HG03571 (cell line): ENCODE measurements at regions not wholly inside any gene's neighbourhood (a gene's known extent, or its start where the extent isn't known, plus 50 kb on each side); places are given as distances from the start of the nearest gene placed in this dataset.

Source experiments
- ATAC-seq: cut with Tn5 transposase; IDR thresholded peaks from one replicate; pipeline ENCODE4 v1.9.1; 2021; ENCODE audit not compliant: unreplicated experiment

DNA sequence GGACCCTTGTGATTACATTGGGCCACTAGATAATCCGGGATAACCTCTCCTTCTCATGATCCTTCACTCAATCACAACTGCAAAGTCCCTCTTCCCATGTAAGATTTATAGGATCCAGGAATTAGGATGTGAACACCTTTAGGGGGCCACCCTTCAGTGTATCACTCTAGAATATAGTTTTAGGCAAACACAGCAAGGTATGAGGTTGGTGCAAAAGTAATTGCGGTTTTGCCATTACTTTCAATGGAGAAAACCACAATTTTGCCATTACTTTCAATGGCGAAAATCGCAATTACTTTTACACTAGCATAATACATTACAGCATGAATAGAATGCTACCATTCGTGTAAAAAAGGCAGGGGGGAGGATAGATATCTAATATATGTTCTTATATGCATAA, 104.0 kb downstream of the BAMBI start:
- no peak for ATAC-seq

DNA sequence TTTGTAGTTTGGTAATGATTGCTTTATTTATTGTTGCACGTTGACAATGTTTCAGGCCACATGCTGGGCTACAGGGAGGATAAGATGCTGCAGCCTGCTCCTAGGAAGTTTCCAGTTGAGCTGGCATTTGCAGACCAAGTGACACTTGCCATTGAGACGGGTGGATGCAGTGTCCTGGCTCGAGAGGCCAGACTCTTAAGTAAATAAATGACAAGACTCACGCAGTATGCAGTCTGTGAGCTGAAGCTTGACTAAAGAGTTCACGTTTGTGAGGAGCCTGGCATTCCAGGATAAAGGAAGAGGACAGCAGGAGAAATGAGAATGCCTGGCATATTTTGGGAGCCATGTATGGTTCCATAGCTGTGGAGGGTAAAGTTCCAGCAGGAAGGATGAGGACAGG, 105.8 kb downstream of the BAMBI start:
- ATAC-seq = no peak

DNA sequence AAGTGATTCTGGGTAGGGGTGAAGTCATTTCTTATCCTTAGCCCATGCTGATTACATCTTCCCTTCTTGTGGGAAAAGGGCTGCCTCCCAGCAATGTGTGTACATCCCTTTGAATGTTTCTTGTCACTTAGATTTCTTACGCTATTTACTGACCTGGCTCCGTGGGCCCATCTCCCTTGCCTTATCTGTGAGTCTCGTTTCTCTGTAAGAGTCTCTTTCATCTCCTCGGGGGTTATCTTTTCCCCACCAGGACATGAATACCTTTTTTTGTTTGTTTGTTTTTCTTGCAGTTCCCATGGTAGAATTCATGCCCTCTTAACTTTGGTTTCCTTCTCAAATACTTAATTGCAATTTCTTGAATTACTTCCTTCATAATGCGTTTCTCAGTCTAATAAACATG, 107.7 kb downstream of the BAMBI start:
- ATAC-seq = no peak

DNA sequence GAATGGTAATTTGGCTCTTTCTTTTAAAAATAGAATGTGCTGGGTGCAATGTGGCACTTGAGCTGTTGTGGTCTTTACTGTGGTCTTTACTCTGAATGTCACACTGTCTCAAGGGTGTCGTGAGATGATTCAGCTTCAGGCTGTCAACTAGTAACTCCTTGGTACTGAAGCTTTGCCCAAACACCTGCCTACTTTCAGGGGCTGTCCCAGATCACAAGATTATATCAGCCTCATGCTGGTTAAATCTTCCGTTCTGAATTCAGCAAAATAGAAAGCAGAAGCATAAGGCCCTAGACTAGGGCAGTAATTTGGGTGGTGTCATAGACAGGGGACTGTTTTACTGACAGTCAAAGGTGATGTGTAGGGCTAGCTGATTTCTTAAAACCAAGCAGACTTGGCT, 110.9 kb downstream of the BAMBI start:
- peak; percentile 54 for ATAC-seq

DNA sequence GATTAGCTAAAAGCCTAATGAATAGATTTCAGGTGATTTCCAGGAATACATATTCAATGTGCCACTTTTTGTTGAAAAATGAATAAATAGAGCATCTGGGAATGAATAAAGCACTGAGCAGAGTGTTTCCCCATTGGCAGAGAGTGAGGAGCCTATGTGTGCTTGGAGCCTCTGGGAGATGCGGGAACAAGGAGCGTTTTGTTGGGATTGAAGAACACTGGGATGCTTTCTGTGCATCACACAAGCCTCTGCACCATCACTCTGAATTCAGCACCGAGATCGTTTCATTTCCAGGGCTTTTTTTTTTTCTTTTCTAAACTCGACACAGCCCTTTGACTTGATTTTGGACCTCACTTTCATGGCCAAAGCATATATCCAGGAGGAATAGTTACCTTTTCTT, 111.4 kb downstream of the BAMBI start:
- no peak for ATAC-seq

DNA sequence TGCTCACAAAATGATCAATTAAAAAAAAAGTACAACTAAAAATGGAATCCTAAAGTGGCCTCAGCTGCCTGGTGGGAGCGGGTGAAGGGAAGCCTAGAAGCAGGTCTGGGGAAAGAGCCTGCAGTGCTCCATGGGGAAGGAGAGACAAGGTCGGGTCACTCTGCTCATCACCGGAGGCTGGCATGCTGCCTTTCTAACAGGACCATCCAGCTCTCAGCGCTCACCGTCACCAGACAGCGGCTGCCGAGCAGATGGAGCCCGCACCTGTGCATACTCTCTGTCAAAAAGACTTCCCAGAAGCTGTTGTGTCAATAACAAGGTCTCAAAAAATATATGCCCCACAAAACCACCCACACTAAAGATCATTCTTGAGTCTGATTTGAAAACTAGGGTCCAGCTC, 112.8 kb downstream of the BAMBI start:
- ATAC-seq = no peak

DNA sequence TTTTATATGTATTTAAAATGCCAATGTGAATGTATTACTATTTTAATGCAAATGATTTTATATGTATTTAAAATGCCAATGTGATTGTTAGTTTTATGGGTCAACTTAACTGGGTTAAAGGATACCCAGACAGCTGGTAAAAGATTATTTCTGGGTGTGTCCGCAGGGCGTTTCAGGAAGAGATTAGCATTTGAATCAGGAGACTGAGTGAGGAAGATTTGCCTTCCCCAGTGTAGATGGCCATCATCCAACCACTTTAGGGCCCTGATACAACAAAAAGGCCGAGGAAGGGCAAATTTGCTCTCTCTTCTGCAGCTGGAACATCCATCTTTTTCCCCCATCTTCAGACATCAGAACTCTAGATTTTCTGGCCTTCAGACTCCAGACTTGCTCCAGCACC, 116.2 kb downstream of the BAMBI start:
- no peak for ATAC-seq

DNA sequence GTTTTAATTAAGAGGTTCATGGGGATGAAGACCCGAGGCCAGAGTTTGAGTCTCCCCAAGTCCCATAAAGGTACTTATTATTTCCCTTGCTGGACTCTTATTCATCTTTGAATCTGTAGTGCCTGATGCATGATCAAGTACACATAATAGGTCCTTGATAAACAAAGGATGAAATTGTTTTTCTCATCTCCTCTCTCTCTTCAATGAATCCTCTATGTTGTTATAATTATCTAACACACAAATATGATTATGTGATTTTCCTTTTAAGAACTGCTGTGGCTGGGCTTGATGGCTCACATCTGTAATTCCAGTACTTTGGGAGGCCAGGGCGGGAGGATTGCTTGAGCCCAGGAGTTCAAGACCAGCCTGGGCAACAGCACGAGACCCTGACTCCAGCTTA, 117.7 kb downstream of the BAMBI start:
- no peak for ATAC-seq

DNA sequence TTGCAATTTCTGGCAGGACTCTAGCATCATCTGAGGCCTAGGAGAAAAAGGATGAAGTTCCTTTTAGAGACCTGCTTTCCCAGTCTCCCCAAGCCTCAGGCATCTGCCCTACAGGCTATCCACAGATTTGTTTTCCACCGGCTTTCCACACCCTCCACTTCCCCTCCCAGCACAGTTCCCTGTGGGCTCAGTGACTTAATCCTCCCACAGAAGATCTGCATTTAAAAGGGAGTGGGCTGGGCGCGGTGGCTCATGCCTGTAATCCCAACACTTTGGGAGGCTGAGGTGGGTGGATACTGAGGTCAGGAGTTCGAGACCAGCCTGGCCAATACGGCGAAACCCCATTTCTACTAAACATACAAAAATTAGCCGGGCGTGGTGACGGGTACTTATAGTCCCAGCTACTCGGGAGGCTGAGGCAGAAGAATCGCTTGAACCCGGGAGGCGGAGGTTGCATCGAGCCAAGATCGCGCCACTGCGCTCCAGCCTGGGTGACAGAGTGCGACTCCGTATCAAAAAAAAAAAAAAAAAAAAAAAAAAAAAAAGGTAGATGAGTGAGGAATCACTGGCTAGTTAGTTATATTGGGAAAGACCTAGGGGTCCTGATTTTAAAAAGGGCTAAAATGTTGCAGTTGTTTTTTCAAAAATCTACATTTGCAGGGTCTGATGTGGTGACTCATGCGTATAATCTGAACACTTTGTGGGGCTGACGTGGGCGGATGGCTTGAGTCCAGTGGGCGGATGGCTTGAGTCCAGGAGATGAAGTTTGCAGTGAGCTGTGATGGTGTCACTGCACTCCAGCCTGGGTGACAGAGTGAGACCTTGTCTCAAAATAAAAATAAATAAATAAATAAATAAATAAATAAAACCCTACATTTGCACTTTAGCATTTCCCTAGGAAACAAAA, 119.5 kb downstream of the BAMBI start:
- no peak for ATAC-seq

DNA sequence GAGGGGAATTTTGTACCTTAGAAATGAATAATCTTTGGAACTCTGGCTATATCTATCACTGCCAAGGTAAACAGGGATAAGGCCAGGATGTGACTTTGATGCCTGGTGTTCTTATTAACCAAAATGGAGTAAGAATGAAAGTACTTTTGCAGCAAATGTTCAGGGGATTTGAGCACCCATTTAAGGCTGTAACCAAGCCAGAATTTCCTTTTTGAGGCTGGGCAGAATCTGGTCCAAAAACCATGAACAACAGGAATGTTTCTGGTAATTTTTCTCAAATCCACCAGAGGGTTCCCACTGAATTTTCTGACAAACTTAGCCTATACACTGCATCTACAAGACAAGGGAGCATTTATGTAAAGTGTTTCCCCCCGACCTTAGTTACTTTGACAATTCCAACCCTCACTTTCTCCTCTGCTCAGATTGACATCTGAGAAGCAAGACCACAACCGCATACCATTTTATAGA, 120.6 kb downstream of the BAMBI start:
- no peak for ATAC-seq

DNA sequence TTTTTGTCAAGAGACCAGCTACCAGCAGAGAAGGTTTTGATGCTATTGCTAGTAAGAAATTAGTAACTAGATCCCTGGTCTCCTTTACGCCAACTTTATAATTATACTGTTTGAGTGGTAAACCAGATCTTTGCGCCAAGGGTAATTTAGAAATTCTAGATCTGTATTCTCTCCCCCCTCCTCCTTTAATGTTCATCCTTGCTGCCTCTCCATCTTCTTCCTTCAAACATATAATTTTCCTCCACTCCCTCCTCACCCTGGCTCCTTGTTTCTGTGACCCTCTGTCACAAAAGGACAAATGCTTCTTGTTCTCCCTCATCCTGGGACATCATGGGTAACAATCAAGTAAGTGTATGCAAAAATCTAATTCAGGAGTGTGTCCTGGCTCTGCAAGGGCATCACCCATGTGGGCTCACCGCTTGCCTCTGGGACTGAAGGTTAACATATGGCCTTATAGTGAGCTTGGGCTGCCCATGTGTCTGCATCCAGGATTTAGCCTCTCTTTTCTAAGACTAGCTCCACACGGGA, 121.2 kb downstream of the BAMBI start:
- no peak for ATAC-seq

DNA sequence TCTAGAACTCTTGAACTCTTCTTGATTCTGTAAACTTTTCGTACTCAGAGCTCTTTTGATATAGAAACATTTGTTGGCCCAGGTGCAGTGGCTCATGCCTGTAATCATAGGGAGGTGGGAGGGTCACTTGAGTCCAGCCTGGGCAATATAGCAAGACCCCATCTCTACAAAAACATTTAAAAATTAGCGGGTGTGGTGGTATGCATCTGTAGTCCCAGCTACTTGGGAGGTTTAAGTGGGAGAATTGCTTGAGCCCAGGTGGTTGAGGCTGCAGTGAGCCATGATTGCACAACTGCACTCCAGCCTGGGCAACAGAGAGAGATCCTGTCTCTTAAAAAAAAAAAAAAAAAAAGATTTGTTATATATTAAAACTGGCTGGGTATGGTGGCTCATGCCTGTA, 121.6 kb downstream of the BAMBI start:
- no peak for ATAC-seq

DNA sequence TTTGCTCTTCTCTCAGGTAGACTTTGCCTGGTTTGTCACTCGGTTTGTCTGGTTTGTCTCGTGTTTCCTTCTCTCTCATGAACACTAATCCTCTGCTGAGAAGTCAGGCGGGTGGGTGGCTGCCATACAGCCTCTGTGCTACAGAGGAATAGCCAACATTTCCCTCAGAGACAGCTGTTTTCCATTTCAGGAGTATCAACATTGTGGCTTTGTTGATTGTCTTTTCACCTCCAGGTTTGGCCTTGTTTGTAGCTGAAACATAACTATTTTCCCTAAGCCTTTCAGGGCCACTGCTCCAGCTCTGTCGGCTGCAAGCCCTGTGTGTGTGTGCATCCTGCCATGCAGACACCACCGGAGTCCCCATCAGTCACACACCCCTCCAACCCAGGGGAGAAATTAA, 122.8 kb downstream of the BAMBI start:
- no peak for ATAC-seq

DNA sequence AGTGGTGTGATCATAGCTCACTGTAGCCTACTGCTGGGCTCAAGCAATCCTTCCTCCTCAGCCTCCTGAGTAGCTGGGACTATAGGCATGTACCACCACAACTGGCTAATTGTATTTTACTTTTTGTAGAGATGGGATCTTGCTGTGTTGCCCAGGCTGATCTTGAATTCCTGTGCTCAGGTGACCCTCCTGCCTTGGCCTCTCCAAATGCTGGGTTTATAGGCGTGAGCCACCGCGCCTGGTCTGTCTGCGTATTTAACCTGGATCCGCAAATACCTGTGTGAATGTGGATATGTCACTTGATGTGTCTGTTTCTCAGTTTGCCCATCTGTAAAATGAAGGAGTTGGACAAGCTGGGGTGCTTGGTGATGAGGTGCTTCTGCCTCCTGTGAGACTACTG, 123.9 kb downstream of the BAMBI start:
- ATAC-seq = no peak

DNA sequence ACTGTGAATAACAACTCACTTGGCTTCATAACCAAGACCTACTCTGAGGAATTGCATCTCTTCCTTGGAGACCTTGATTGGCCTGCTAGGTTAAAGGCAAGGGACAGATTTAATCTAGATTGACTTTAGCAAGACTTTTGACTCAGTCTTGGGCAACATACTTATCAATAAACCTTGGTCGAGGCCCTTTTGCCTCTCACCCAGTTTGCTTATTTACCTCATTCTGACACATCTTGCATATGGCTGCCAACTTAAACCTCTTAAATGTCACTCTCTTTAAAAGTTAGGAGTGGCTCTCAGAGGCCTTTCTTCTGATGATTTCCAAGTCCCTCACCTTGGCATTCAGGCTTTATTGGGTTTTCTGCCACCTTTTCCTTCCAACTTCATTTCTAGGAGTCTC, 124.5 kb downstream of the BAMBI start:
- ATAC-seq = no peak

DNA sequence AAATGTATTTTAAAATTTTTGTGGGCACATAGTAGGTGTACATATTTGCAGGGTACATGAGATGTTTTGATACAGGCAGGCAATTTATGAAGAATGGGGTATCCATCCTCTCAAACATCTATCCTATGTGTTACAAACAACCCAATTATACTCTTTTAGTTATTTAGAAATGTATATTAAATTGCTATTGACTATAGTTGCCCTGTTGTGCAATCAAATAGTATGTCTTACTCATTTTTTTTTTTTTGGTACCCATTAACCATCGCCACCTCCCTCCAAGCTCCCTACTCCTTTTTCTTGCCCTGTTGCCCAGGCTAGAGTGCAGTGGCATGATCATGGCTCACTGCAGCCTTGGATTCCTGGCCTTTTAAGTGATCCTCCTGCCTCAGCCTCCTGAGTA, 128.1 kb downstream of the BAMBI start:
- no peak for ATAC-seq

DNA sequence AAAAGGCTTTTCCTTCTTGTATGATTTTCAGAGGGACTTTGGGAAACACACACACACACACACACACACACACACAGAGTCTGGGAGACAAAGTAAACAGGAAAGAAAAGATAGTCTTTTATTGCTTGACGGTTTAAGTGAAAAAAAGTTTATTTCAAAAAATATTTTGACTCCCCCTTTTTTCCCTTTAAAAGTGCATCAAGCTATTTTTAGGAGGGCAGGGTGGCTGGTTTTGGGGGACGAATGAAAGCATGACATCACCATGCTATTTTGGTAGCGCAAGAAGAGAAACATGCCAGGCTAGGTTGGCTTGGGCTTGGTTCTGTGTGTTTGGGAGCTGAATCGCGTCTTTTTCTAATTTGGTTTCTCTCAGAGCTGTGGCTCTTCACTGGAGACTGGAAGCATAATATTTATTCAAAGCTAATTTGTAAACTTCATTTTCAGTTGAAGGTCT, 129.2 kb downstream of the BAMBI start:
- no peak for ATAC-seq

DNA sequence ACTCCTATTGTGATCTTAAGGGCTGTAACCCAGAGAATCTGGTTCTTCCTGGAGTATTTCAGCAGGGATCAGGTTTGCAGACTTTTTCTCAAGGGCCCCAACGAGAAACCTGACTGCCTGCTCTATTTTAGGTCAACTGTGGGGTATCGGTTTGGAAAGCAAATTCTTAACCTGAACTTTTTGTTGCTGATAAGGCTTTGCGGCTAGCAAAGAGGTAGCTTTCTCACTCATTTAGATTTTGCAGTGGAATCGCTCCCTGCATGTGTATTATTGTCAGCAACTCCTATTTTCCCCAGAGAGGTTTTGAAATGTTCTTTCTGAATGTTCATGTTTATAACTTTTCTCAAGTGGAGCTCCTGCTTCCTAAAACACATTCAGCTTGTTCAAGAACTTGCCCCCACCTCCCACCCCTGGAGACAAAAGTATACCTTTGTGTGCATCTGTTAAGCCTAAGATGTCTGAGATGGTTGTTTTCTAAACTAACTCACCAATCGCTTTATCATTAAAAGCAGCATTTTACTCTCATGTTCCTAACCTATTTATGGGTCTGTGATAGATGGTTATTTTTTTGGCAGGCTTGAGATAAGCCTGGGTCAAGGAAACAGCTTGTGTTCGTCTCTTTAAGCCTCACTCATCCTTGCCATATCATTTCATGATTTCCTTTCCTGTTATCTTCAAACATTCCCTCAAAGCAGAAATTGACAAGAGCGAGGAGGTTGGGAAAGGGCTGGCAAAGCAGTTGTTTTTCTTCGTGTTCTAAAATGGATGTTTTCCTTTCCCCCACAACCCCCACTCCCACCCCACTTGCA, 129.8 kb downstream of the BAMBI start:
- no peak for ATAC-seq

DNA sequence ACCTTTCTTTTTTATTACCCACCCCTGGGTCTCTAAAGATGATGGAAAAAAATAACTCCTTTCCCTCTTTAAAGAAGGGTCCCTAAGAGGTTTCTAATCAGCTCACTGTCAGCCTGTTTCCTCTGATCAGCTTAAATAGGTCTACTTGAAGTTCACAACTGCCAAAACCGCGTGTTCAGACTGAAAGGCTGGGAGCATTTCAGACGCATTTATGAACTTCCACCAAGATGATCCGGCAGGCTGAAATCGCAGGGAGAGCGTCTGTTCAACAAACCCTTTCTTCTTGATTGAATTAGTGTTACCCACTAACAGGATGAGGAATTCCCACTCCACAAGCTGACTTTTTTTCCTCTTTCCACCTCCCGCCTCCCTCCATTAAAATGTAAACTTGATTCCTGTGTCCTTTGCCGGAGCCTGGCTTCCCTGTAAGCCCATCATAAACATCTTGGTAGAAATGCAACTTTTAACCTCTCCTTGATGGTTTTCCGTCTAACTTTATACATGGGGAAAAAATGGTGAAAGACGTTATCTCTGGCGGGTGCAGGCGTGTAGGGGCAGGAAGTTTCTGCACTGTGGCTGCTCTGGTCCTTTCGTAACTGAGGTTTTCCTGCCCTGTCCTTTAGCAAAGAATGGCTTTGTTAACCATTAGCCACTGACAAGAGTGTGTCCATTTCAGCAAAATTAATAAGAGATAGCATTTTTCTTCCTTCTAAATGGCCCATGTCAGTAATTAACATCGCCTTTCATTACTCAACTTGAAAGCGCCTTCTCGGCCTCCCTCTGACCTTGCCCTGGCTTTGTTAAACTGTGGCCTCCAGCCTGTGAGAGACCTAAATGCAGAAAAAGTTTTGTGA, 130.7 kb downstream of the BAMBI start:
- peak; percentile 78 for ATAC-seq

DNA sequence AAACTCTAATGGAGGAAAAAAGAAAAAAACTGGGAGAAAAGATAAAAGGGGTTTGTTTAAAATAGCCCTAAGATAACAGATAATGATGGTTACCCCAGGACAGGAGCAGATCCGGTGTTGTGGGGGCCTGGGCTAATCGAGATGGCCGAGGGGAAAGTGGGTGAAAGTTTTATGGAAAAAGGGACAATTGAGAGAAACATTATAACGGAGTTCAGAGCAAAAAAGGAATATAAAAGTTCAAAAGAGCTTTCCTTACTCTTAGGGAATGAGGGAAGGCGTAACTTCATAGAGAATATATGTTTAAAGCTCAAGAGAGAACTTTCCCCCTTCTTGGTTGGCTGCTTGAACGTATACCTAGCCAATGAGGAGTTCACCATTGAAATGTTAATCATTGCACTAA, 131.4 kb downstream of the BAMBI start:
- no peak for ATAC-seq
